HG03045 (cell line): ENCODE measurements at regions not wholly inside any gene's neighbourhood (a gene's known extent, or its start where the extent isn't known, plus 50 kb on each side); places are given as distances from the start of the nearest gene placed in this dataset.
"Not testable (repeated sequence)": the region's sequence is repeated elsewhere in the genome, so short reads cannot be mapped to it uniquely, and the experiment has no call there.

Experiments
- ATAC-seq: cut with Tn5 transposase; IDR thresholded peaks from one replicate; pipeline ENCODE4 v1.9.1; 2021; ENCODE audit warnings: mild to moderate bottlenecking, moderate library complexity; ENCODE audit not compliant: unreplicated experiment

GRCh38 chr6:11307226-11307625 is 74.8 kb upstream of the NEDD9 start:
- no peak for ATAC-seq

- ATAC-seq, result no peak
These were observed 72.5 kb upstream of the NEDD9 start for GRCh38 chr6:11304946-11305345.

DNA sequence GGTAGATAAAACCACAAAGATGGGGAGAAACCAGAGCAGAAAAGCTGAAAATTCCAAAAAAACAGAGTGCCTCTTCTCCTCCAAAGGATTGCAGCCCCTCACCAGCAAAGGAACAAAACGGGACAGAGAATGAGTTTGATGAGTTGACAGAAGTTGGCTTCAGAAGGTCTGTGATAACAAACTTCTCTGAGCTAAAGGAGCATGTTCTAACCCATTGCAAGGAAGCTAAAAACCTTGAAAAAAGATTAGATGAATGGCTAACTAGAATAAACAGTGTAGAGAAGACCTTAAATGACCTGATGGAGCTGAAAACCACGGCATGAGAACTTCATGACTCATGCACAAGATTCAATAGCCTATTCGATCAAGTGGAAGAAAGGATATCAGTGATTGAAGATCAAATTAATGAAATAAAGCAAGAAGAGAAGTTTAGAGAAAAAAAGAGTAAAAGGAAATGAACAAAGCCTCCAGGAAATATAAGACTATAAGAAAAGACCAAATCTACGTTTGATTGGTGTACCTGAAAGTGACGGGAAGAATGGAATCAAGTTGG is 67.5 kb upstream of the NEDD9 start:
- not testable (repeated sequence) for ATAC-seq

GRCh38 chr6:11299421-11299784 is 66.9 kb upstream of the NEDD9 start:
- not testable (repeated sequence) for ATAC-seq

DNA sequence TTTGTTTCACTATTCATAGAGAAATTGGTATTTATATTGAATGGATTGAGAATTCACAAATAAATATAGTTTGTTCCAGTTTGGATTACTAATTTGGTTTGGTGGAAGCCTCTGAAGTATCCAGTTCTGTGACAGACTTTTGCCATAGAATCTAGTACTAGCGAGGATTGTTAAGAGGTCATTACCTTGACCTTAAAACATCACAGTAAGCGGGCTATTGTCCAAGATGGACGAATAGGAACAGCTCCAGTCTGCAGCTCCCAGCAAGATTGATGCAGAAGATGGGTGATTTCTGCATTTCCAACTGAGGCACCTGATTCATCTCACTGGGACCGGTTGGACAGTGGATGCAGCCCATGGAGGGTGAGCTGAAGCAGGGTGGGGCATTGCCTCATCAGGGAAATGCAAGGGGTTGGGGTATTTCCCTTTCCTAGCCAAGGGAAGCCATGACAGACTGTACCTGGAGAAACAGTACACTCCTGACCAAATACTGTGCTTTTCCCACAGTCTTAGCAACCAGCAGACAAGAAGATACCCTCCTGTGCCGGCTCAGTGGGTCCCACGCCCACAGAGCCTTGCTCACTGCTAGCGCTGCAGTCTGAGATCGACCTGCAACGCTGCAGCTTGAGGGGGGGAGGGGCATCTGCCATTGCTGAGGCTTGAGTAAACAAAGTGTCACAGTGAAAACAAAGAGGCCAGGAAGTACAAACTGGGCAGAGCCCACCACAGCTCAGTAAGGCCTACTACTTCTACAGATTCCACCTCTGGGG is 66.4 kb upstream of the NEDD9 start:
- ATAC-seq, result no peak

DNA sequence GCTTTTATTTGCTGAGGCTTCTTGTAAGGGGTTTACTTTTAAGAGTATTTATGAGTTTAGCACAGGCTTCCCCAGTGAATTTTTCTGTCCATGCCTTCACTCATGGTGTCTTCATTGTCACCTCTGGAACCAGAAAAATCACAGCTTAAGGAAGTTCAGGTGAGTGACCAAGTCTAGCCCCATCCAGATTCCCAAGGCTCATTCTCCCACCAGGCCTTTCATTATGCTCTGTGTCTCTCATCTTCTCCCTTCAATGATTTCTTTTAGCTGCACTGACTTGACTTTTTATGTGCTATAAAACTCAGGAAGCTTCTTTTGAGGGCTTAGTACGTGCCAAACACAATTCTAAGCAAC is 64.9 kb upstream of the NEDD9 start:
- no peak for ATAC-seq

DNA sequence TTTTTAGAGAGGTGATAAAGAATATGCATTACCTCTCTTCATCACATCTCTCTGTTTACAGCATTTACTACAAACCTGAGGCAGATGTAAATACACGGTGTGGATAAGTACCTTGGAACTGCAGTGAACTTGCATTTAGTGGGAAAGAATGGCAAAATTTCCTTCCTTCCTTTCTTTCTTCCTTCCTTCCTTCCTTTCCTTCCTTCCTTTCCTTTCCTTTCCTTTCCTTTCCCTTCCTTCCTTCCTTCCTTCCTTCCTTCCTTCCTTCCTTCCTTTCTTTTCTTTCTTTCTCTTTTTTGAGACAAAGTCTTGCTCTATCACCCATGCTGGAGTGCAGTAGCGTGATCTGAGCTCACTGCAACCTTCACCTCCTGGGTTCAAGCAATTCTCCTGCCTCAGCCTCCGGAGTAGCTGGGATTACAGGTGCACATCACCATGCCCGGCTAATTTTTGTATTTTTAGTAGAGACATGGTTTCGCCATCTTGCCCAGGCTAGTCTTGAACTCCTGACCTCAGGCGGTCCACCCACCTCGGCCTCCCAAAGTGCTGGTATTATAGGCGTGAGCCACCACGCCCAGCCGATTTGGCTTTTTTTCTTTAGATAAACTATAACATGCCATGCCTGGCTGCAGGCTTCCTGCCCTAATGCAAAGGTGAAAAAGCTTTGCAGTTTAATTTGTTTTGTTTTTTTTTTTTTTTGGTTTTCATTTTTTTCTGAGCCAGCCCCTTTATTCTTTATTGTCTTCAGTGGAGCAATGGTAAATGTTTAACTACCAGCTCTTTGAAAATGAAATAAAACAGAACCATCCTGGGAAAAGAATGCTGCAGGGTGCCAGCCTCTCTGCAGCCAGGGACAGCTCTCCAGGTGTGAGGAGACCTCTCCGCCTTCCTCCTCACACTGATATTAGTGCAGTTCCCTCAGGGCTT is 64.2 kb upstream of the NEDD9 start:
- no peak for ATAC-seq

DNA sequence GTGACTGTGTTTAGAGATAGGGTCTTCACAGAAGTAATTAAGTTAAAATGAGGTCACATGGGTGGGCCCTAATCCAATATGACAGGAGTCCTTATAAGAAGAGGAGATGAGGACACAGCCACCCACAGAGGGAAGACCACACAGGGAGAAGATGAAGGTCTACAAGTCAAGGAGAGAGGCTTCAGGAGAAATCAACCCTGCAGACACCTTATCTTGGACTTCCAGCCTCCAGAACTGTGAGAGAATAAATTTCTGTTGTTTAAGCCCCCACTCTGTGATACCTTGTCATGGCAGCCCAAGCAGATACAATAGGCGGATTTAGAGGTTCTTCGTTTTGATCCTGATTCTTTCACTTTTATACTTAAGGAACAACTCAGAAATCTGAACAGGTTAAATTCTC is 63.5 kb upstream of the NEDD9 start:
- no peak for ATAC-seq

DNA sequence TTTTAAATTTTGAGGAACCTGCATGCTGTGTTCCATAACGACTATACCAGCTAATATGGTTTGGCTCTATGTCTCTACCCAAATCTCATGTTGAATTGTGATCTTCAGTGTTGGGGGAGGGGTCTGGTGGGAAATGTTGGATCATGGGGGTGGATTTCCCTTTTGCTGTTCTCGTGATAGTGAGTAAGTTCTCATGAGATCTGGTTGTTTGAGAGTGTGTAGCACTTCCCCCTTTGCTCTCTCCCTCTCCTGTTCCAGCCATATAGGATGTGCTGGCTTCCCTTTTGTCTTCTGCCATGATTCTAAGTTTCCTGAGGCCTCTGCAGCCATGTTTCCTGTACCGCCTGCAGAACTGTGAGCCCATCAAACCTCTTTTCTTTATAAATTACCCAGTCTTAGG is 61.8 kb upstream of the NEDD9 start:
- ATAC-seq, result no peak

GRCh38 chr6:11292594-11293236 is 60.2 kb upstream of the NEDD9 start:
- ATAC-seq, result no peak

DNA sequence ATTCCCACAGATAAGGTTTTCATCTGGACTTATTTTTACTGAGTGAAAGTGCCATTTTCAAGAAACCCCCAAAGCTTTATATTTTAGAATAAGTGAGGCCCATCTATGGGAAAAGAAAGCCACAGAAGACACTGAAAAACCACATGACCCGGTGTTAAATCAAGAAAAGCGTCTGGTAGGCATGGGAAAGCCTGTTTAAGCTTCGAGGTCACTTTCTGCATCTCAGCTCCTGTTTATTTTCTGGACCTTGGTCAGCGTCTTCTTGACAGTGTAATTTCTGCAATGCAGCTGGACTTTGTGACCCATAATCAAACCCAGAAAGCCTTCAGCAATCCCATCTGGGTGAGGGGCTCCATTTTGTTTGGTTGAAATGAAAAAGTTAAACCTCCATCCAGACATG is 59.6 kb upstream of the NEDD9 start:
- no peak for ATAC-seq

GRCh38 chr6:11291582-11291981 is 59.1 kb upstream of the NEDD9 start:
- ATAC-seq, result no peak

DNA sequence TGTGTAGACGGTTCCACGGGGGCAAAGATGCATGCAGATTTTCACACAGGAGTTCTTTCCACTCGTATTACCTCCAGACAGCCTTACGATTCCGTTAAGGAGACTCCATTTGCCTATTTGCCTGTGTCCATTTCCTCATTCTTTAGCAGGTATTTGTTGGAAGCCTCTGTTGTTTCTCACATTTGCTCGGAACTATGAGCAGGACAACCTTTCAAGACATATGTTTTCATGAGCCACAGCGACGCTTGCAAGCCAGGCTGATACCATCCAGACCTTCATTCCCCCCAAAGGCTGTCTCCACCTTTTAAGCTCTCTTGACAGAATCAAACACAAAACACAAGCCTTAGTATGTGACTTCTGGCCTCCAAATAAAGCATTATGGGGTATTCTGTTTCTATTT is 57.6 kb upstream of the NEDD9 start:
- ATAC-seq, result no peak

DNA sequence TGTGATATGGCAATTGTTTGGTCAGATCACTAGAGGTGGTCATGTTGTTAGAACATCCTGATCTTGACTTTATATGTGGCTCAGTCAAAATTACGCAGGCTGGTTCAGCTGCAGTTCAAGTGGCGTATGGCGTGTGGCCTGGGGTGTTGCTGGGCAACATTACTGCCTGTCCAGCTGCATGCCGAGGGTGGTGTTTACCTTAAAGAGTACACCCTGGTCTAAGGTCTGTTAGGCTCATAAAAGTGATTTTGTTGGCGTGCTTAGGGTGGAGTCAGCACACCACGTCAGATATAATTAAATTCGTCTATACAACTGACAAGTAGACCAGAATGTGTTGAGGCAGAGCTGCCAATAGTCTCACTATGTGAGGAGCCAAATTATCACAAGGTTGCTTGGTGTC is 55.6 kb upstream of the NEDD9 start:
- ATAC-seq, result no peak

DNA sequence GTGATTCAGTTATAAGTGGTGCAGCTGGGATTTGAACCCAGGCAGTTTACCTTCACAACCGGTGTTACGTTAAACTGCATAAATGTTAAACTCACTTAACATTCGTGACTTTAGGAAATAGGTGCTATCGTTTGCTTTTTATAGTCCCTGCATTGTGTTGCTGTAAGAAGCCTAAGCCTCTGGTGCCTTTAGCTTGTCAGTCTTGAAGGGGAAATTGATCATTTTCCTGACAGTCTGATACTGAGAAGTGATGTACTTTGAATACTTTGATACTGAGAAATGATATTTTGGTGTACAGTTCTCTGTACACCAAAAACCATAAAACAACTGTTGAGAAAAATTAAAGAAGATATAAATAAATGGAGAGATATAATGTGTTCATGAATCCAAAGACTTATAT is 52.5 kb upstream of the NEDD9 start:
- no peak for ATAC-seq

DNA sequence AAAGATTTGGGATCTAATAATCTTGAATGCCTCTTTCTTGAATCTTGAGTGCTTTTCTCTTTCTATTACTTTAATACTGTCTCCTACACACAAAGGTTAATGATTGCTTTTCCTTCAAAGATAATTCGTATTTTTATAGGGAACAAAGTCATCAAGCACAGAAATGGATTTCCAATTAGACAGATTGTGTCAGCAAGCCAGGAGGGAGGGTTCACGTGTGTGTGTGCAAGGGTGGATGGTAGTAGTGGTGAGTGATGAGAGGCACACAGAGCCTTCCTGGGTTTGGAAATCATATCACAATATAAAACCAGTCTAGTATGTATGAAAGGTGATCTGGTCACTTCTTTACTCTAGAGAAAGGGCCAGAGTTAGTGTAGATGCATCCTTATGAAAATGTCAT is 51.2 kb upstream of the NEDD9 start:
- ATAC-seq, result no peak

DNA sequence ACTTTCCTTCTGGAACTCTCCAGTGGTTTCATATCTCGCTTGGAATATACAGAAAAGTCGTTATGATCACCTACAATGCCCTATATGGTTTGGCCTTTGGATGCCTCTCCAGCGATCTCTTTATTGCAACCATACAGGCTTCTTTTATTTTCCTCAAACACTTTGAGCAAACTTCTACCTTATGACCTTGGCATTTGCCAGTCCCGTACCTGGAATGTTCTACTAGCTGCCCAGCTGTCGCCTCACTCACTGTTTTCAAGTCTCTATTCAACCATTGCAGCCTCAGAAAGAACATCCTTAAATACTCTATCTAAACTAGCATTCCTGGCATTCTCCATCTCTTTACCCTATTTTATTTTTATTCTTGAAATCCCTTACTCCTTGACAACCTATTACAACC is 50.4 kb upstream of the NEDD9 start:
- no peak for ATAC-seq
